Activated B cell treated with CpG ODN at 0.5 μM for 24 hours (primary cell): ENCODE measurements at regions not wholly inside any gene's neighbourhood (a gene's known extent, or its start where the extent isn't known, plus 50 kb on each side); places are given as distances from the start of the nearest gene placed in this dataset.

Source experiments
- ATAC-seq: fragments of 200-7000 bp; cut with Tn5 transposase; one replicate; pipeline ENCODE4 v1.10.0; 2021; ENCODE audit warnings: low read depth, mild to moderate bottlenecking, moderate library complexity
- CTCF ChIA-PET: fragments of 350-600 bp; sonication (Branson Sonifier 250); formaldehyde crosslinking; loops from one replicate; lab custom pipeline; 2021; ENCODE audit warnings: antibody characterized with exemption; lab: Charles Lee
- POLR2A ChIA-PET: fragments of 350-600 bp; sonication (Branson Sonifier 250); formaldehyde crosslinking; loops from one replicate; lab custom pipeline; 2021; ENCODE audit warnings: antibody characterized with exemption; lab: Charles Lee
- DNase-seq: peaks from one replicate; pipeline ENCODE4 v3.0.0; 2022
- H3K27ac Mint-ChIP-seq: one replicate; pipeline ENCODE4 v1.8.0; 2020; ENCODE audit warnings: mixed read lengths
- H3K27me3 Mint-ChIP-seq: one replicate; pipeline ENCODE4 v1.8.0; 2021; ENCODE audit warnings: mixed read lengths
- H3K36me3 Mint-ChIP-seq: one replicate; pipeline ENCODE4 v1.8.0; 2021; ENCODE audit warnings: low read depth, mixed read lengths
- H3K4me1 Mint-ChIP-seq: one replicate; pipeline ENCODE4 v1.8.0; 2021; ENCODE audit warnings: mixed read lengths
- H3K4me3 Mint-ChIP-seq: one replicate; pipeline ENCODE4 v1.8.0; 2020; ENCODE audit warnings: mild to moderate bottlenecking, mixed read lengths
- H3K9me3 Mint-ChIP-seq: one replicate; pipeline ENCODE4 v1.8.0; 2020; ENCODE audit warnings: mixed read lengths
- CTCF ChIP-seq: fragments of 200-600 bp; IDR thresholded peaks from one replicate; pipeline ENCODE4 v1.8.0; 2022; ENCODE audit warnings: antibody characterized with exemption, mild to moderate bottlenecking
- intact Hi-C: fragments of 100-400 bp; cut with micrococcal nuclease; formaldehyde crosslinking; loops from one replicate; pipeline ENCODE4 v1.15.1; 2024

DNA sequence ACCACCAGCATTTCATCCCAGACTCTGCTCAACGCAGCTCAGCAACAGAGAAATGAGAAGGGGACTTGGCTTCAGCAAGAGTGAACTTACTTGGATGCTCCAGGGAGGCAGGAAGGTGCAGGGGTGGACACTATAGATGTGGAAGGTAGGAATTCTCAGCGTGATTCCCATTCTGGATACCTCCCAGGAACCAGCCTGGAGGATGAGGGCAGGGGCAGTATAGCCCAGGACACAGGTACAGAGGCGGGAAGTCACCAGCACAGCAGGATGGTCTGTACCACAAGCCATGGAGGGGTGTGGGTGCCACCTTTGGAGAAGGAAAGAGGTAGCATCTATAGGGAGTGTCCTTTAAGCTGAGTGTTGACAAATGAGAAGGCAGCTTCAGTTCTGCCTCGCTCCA lies 1275.2 kb downstream of the TBC1D22A start:
- DNase-seq: no peak
- Mint-ChIP-seq H3K4me1 (peaks cover 2% of the 10 kb centered on the region), H3K4me3 (no peak overlapping the region), H3K36me3 (no peaks in the 10 kb centered on the region), H3K27ac (no peak overlapping the region), H3K9me3 (peaks cover 4% of the 10 kb centered on the region), H3K27me3 (peaks cover 20% of the 10 kb centered on the region)
- no peak for TF ChIP-seq CTCF
- no peak for ATAC-seq
- ChIA-PET CTCF (no interaction called here), POLR2A (no interaction called here)
- intact Hi-C loops: no loop called here

- ATAC-seq (no peak), DNase-seq (no peak)
- ChIA-PET CTCF (no interaction called here), POLR2A (no interaction called here)
- no peaks in the 10 kb centered on the region for H3K36me3 Mint-ChIP-seq
- H3K27me3 Mint-ChIP-seq: peaks cover 13% of the 10 kb centered on the region
- H3K9me3 Mint-ChIP-seq: no peaks in the 10 kb centered on the region
- H3K4me3 Mint-ChIP-seq: no peak overlapping the region
- intact Hi-C loops: no loop called here
- no peak overlapping the region for H3K27ac Mint-ChIP-seq
- no peak for TF ChIP-seq CTCF
- peaks cover 2% of the 10 kb centered on the region for H3K4me1 Mint-ChIP-seq
Measured at GRCh38 chr22:48035897-48036296, 1273.4 kb downstream of the TBC1D22A start.

DNA sequence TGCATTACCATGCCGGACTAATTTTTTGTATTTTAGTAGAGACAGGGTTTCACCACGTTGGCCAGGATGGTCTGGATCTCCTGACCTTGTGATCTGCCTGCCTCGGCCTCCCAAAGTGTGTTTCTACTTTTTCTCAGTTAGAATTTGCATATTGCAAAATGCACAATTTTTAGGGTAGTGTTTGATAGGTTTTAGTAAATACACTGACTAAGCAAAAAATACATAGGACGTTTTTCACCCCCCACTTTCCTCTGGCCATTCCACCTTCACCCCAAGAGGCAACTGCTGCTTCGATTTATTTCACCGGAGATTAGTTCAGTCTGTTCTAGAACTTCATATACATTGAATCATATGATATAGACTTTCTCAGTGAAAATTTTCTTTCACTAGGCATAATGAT lies 1269.1 kb downstream of the TBC1D22A start:
- Mint-ChIP-seq H3K9me3 (no peaks in the 10 kb centered on the region), H3K27me3 (no peaks in the 10 kb centered on the region), H3K4me1 (no peaks in the 10 kb centered on the region), H3K36me3 (no peaks in the 10 kb centered on the region), H3K27ac (no peak overlapping the region), H3K4me3 (no peak overlapping the region)
- CTCF ChIA-PET: no interaction called here
- ATAC-seq (no peak), DNase-seq (no peak)
- TF ChIP-seq CTCF: no peak
- intact Hi-C loops: no loop called here
- POLR2A ChIA-PET: no interaction called here

GRCh38 chr22:48025096-48025495 lies 1262.6 kb downstream of the TBC1D22A start:
- H3K36me3 Mint-ChIP-seq: no peaks in the 10 kb centered on the region
- H3K4me1 Mint-ChIP-seq: peaks cover 9% of the 10 kb centered on the region
- peaks cover 5% of the 10 kb centered on the region for H3K9me3 Mint-ChIP-seq
- ChIA-PET POLR2A (no interaction called here), CTCF (no interaction called here)
- peaks cover 2% of the 10 kb centered on the region for H3K27me3 Mint-ChIP-seq
- intact Hi-C loops: no loop called here
- H3K27ac Mint-ChIP-seq: no peak overlapping the region
- no peak for DNase-seq
- TF ChIP-seq CTCF: no peak
- no peak overlapping the region for H3K4me3 Mint-ChIP-seq
- ATAC-seq: no peak

- Mint-ChIP-seq H3K4me3 (no peak overlapping the region), H3K4me1 (peaks cover 9% of the 10 kb centered on the region), H3K9me3 (peaks cover 18% of the 10 kb centered on the region), H3K36me3 (no peaks in the 10 kb centered on the region), H3K27ac (no peak overlapping the region), H3K27me3 (peaks cover 20% of the 10 kb centered on the region)
- no peak for ATAC-seq
- intact Hi-C loops: no loop called here
- POLR2A ChIA-PET: no interaction called here
- CTCF ChIA-PET: no interaction called here
- no peak for DNase-seq
- TF ChIP-seq CTCF: no peak
Measured at GRCh38 chr22:48021991-48022401, 1259.5 kb downstream of the TBC1D22A start.
